ENCODE measurements at regions not wholly inside any gene's neighbourhood (a gene's known extent, or its start where the extent isn't known, plus 50 kb on each side); places are given as distances from the start of the nearest gene placed in this dataset.
A peak's percentile ranks its signal among the peaks of the same experiment; 100 is the strongest.

GRCh38 chr6:9553002-9553401, 861.9 kb downstream of the TFAP2A start:
- H3K27me3 ChIP-seq = no peaks in the 10 kb centered on the region
- H3K36me3 ChIP-seq = no peaks in the 10 kb centered on the region
- H3K4me3 ChIP-seq = no peak overlapping the region
- DNase-seq (ENCODE audit: low spot score in 2 of 2) = no peak
- H3K27ac ChIP-seq = no peak overlapping the region
- intact Hi-C loops (cut with DNase I) = no loop called here
- no peaks in the 10 kb centered on the region for H3K4me1 ChIP-seq
- TF ChIP-seq CTCF (IDR thresholded peaks at IDR 0.05) = no peak
- H3K9me3 ChIP-seq = no peaks in the 10 kb centered on the region

- Histone ChIP-seq H3K36me3 (no peaks in the 10 kb centered on the region), H3K9me3 (no peaks in the 10 kb centered on the region), H3K4me3 (no peak overlapping the region), H3K27me3 (no peaks in the 10 kb centered on the region), H3K27ac (no peak overlapping the region), H3K4me1 (no peaks in the 10 kb centered on the region)
- no peak for TF ChIP-seq CTCF (IDR thresholded peaks at IDR 0.05)
- no peak for DNase-seq (ENCODE audit: low spot score in 2 of 2)
- intact Hi-C loops (cut with DNase I) = no loop called here
Measured at GRCh38 chr6:9543649-9544048, 871.2 kb downstream of the TFAP2A start.

- no peaks in the 10 kb centered on the region for H3K27me3 ChIP-seq
- H3K4me1 ChIP-seq = no peaks in the 10 kb centered on the region
- H3K4me3 ChIP-seq = no peak overlapping the region
- TF ChIP-seq CTCF (IDR thresholded peaks at IDR 0.05) = peak in 1 of 3 experiments; percentile 35
- H3K9me3 ChIP-seq = no peaks in the 10 kb centered on the region
- DNase-seq (ENCODE audit: low spot score in 2 of 2) = no peak
- no peaks in the 10 kb centered on the region for H3K36me3 ChIP-seq
- H3K27ac ChIP-seq = no peak overlapping the region
- intact Hi-C loops (cut with DNase I) = no loop called here
Measured at GRCh38 chr6:9540534-9541126, 874.2 kb downstream of the TFAP2A start.

GRCh38 chr6:9540126-9540525, 874.7 kb downstream of the TFAP2A start:
- no peaks in the 10 kb centered on the region for H3K27me3 ChIP-seq
- H3K4me1 ChIP-seq = no peaks in the 10 kb centered on the region
- no peak for DNase-seq (ENCODE audit: low spot score in 2 of 2)
- H3K4me3 ChIP-seq = no peak overlapping the region
- TF ChIP-seq CTCF (IDR thresholded peaks at IDR 0.05) = no peak
- H3K27ac ChIP-seq = no peak overlapping the region
- no peaks in the 10 kb centered on the region for H3K36me3 ChIP-seq
- intact Hi-C loops (cut with DNase I) = no loop called here
- no peaks in the 10 kb centered on the region for H3K9me3 ChIP-seq

GRCh38 chr6:9539231-9539755, 875.6 kb downstream of the TFAP2A start:
- DNase-seq (ENCODE audit: low spot score in 2 of 2) = no peak
- H3K4me1 ChIP-seq = no peaks in the 10 kb centered on the region
- no peak overlapping the region for H3K4me3 ChIP-seq
- intact Hi-C loops (cut with DNase I) = no loop called here
- H3K27me3 ChIP-seq = no peaks in the 10 kb centered on the region
- no peak for TF ChIP-seq CTCF (IDR thresholded peaks at IDR 0.05)
- H3K36me3 ChIP-seq = no peaks in the 10 kb centered on the region
- no peak overlapping the region for H3K27ac ChIP-seq
- no peaks in the 10 kb centered on the region for H3K9me3 ChIP-seq

GRCh38 chr6:9537381-9537780, 877.5 kb downstream of the TFAP2A start:
- DNase-seq (ENCODE audit: low spot score in 2 of 2) = no peak
- Histone ChIP-seq H3K4me3 (no peak overlapping the region), H3K9me3 (no peaks in the 10 kb centered on the region), H3K27me3 (no peaks in the 10 kb centered on the region), H3K27ac (no peak overlapping the region), H3K36me3 (no peaks in the 10 kb centered on the region), H3K4me1 (no peaks in the 10 kb centered on the region)
- intact Hi-C loops (cut with DNase I) = no loop called here
- no peak for TF ChIP-seq CTCF (IDR thresholded peaks at IDR 0.05)

Measured in ascending aorta (tissue), 2 donors.